ENCODE measurements at regions not wholly inside any gene's neighbourhood (a gene's known extent, or its start where the extent isn't known, plus 50 kb on each side); places are given as distances from the start of the nearest gene placed in this dataset.

DNA sequence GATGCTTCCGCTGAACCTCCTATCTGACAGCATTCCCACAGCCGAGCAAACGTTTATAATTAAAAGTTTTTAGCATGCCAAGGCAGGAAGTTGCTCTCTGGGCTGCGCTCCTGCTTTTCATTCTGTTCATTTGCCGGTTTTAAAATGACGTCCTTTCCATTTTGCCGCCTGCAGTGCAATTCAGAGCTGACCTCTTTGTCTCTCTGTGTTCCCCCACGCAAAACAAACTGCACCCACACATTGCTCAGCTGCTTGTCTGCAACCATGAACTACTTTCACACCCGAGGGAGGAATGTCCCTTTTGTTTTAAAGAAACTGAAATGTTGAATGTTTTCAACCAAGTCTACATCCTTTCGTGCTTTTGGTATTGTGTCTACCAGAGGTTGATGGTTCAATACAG is 416.5 kb downstream of the EFNB2 start:
- DNase-seq = no peak

DNA sequence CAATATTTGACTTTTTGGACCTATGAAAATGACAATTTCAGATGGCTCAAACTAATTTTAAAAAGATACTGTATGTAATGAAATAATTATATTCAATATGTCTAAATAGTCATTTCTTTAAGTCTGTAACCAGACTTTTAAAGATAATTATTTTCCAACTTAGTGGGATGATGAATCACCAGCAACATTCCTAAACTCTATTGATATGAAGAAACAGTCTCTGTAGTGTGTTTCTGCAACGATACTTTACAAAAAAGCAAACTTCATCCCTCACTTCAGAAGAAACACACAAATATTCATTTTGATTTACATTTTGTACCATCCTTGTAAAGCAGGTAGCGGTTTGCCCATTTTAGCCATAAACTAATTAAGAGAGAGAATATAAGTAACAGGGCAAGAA is 417.4 kb downstream of the EFNB2 start:
- no peak for DNase-seq

DNA sequence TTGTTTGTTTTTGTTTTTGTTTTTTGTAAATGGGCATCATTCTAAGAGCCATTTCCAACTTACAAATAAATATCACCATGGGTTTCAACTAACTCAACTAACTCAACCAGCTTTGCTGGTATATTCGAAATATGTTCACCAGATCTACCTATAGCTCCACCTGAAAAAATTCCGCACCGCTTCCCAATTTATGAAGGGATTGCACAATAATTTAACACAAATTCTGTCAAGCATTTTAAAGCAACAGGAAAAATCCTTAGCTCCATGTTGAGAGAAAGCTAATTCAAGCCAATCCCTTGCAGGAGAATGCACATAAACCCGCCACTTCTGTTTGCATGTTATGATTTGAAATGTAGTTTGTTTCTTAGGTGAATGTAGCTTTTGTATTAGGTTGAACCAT is 417.8 kb downstream of the EFNB2 start:
- DNase-seq = no peak

DNA sequence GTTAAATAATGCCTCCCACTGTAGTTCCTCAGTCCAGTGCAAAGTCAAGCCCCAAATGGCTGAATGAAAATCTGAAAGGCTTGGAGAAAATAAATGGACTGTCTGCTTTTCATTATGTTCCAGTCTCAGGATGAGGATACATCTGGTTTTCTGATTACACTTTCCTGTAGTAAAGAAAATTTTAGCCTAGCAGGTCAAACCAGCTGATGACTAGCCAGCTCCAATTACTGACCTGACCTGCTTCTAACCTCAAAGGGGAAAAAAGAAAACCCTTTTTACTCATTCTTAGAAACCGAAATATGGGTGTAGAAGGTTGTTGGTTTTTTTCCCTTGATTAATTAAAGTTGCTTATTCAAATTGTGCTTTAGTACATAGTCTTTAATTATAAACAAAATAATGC is 418.4 kb downstream of the EFNB2 start:
- no peak for DNase-seq

DNA sequence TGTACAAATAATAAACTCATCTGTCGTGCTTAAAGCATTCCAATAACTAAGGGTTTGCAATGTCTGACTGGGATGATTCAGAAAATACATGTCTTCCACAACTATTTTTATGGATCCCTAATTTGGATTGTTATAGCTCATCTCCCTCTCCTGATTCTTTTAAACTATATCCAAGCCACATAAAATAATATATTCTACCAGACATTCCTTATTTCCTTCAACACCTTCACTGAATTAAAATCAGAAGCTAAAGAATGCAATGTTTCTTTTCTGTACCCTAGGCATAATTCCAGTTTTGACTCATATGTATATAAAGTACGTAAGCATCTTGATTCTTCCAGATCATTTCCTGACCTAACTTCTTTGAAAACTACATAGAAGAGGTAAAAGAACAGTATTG is 420.4 kb downstream of the EFNB2 start:
- no peak for DNase-seq

DNA sequence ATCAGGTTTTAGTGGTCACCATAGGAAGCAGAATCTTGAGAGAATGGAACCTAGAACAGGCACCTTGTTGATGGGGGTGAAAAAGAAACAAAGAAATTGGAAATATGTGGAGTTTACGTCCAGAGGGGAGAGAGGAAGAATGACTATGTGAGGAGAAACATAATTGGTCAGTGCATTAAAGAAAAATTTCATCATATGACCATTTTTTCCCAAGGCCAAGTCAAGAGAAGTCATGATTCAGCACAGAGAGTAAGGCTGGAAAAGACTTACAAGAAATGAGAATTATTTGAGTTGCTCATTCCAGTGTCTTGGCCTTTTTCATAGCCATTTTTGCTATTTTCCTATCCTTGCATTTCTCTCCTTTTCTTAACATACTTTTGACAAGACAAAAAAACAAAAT is 421.7 kb downstream of the EFNB2 start:
- no peak for DNase-seq

DNA sequence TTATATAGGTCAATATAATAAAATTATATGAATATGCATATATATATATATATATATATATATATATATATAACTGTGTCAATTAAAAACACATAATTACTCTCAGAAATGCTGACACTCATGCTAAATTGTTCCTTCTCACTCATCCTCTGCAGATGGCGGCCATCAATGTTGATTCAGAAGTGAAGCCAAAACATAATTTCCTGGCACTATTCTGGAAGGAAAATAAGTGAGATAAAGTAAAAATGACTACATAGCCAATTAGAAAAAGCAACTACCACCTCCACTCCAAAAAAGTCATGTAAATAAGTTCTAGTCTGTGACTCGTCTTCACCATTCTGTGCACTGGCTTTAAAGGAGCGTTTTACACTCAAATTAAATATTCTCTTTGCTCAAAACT is 423.3 kb downstream of the EFNB2 start:
- no peak for DNase-seq

DNA sequence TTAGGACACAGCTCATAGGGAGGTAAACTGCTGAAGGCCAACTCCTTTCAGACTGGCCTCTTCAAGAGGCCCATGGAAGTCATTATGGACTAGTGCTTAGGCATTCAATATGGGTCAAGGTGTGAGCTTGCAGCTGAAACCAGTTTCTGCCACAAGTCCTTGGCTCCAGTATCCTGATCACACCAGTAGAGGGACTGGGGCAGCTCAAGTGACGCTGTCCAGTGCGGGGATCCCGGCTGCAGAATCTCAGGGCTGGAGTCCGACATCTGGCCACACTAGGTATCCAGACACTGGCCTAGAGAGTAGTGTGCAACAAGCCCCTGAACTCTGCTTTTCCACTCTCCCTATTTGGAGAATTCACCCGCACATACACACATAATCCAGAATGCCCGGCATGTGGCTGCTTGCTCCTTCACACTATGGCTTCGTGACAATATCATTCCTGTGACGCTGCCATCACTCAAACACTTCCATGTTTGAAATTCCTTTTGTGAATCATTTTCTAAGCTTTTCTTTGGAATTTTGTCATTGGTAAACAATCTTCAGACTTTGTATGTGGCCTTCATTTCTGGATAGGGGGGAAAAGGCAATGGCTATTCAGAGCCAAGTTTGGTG is 425.1 kb downstream of the EFNB2 start:
- no peak for DNase-seq

DNA sequence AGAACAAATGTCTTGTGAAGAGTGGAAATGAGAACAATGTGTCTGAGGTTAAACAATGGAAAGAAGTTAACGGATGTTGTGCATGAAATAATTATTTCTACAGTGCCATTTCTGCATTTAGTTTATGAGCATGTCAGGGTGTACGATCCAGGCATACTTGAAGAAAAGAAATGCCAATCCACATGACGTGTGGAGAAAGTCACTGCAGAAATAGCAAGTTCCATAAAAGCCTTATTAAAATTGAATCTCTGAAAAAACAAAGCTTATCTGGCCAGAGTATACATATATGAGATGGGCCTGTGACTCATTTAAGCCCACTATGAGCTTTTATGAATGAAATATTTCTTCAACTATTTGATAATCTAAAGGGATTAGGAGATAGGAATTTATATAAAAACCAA is 426.1 kb downstream of the EFNB2 start:
- no peak for DNase-seq

DNA sequence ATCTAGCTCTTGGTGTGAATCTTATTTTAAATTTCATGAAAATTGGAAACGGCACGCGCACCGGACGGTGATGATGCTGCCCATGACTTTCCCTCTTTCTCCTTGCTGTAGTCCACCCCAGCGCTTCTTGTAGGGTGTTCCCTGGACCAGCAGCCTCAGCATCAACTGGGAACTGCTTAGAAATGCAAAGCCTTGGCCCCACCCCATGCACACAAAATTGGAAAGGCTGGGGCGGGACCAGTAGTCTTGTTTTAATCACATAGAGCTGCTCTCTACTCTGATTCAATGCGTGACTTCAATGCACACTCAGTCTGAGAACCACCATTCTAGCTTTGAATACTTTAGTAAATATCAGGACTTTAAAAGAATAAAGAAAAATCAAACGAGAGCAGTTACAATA is 427.1 kb downstream of the EFNB2 start:
- DNase-seq = no peak

DNA sequence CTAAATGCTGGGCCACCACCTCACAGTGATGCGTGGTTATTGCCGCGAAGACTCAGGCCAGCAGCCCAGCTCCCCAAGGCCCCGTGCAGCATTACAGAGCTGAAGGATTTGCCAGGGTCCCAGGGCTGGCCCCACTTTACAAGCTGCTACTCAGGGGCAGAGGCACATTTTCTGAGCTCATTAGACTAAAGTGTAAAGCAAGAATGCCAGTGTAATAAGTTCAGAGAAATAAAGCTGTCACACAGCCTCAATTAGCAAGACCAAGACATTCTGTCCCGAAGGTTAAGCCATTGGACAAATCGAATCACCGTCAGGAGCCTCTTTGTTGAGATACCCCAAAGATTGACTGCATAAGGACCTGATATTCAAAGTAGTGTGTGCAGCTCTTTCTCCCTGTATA is 428.4 kb downstream of the EFNB2 start:
- DNase-seq = no peak

DNA sequence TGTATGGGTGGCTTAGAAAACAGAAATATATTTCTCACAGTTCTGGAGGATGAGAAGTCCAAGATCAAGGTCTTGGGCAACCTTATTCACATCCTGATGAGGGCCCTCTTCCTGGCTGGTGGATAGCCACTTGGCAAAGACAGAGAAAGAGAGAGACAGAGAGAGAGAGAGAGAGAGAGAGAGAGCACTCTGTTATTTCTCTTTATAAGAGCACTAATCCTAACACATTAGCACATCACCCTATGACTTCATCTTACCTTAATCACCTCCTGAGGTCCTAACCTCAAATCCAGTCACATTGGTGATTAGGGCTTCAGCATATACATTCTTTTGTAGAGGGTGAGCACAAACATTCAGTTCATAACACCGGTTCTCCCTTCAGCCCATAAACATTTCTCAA is 430.3 kb downstream of the EFNB2 start:
- DNase-seq = no peak

DNA sequence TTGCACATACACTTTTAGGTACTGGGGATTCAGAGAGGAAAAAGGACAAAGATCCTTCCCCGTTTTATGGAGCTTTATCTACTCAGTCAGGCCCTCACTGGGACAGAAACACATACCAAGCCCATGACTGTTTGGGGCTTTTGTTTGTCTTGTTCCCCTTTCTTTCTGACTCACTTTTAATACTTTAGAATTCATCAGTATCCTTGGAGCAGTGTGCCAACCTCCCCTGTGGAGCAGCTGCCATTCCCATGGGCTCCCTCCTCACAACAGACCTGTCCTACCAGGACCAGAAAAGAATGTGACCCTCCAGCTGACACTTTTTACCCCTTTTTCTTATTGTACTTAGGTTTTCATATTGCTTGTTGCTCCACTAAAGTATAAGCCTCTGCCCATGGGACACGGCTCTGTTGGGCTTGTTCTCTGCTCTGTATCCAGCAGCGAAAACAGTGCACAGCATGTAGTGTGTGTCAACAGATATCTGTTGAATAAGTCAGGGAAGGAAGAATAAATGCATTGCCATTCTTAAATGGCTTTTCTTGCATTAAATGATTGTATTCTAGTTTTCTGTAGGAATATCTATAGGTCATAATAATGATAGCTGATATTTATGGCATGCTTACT is 431.1 kb downstream of the EFNB2 start:
- no peak for DNase-seq

DNA sequence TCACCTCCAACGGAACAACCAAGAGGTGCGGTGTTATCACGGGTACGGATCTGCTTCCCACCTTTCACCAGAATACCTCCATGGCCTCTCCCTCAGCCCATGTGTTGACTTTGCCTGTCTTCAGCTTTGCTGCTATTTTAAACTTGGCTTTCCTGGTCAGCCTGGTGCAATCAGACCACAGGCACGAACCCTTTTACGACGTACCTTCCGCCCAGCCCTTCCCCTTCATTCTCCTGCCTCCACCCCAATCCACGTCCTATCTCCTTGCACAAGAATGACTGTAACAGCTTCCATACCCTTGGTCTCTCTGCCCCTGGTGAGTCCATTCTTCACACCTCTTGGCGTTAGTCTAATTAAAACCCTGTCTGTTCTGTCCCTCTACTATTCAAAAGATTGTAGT is 431.7 kb downstream of the EFNB2 start:
- no peak for DNase-seq

DNA sequence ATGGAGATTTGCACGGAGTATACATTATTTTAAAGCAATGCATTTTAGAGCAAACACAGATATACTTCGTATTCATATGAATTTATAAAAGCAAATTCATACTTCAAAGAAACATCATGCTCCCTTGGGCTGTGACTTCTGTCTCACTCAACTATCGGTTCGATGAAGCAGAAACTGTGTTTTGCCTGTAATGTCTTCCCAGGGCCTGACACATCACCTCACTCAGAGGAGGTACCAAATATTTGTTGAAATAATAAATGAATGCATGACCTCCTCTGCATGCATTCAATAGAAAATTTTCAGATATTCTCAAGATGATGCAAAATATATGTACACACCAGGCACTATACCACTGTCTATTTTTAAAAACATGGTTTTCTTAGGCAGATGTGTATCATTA is 432.7 kb downstream of the EFNB2 start:
- no peak for DNase-seq

DNA sequence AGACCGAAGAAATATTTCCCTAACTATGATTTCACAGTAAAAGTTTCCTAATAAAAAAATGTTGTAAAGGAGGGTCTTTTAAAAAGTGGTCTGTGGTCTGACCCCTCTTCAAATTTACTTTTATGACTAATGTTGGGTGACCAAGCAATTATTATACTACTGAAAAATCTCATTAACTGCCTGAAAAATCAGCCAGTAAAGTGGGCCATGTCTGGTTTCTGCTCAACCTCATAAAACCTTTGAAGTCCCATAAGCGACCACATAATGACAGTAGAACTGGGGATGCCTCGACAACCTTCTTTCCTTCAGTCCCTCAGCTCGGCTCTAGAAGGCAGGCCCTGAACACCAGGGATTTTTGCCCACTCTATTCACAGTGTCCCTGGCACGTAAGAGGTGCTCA is 434.3 kb downstream of the EFNB2 start:
- no peak for DNase-seq

DNA sequence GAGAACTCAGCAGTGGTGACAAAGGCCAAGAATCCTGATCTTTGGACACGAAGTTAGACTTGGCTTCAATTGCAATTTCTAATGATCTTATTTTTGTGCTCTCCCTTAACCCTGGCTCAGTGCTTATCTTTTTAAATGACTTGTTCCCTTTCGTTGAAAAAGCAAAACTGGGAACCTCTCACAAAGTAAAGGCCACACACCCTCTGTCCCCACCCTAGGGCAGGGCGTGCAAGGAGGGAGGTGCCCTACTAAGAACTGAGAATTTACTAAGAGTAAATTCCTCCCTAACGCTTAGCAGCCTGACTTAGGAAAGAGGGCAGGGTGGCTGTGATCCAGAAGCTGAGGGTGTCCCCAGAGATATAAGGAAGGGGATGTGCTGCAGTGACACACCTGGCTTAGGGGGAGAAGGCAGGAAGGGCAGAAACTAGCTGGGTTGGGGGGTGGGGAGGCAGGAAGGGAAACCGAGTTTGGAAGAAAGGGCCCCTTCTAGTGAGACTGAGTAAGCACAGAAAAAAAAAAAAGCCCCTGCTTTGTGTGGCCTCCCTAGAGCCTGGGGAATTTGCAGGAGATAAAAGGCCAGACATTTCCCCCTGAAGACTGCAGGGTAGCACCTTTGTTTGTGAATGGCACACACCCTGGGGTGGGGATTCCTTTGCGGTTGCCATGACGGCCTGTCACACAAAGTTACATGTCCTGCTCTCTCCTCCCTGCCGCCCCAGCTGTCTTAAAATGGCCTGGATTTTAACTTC is 435.1 kb downstream of the EFNB2 start:
- DNase-seq = no peak

DNA sequence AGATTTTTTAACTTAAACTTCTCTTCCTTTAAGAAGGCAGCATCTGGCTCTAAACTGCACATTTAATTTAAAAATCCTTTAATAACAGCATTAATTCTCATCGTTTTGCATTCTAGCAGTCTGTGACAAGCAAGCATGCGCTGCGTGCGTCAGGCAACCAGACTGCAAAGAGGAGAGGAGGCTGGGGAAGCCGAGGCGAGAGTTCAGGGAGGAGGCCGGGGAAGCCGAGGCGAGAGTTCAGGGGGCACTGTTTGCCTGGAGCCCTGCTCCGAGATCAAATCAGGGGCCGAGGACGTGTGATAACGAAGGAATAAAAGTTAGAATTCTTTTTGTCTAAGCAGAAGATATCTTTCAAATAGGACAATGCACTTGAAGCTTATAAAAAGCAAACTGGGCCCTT is 435.7 kb downstream of the EFNB2 start:
- no peak for DNase-seq

DNA sequence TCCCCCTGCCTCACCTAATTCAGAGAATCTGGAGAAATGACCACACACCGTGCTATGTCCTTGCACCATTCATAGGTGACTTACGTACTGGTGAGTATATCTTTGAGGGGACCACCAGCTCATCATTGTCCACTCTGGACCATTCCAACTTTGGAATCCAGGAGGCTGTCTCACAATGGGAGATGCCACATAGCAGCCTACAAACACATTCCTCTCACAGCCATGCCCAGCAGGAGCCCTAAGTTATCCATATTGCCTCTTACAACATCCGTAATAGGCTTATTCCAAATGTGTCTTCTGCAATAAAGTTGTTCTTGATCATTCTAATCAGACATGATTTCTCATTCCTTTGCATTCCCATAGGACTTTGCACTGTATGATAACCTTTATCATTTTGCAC is 436.7 kb downstream of the EFNB2 start:
- DNase-seq = no peak

DNA sequence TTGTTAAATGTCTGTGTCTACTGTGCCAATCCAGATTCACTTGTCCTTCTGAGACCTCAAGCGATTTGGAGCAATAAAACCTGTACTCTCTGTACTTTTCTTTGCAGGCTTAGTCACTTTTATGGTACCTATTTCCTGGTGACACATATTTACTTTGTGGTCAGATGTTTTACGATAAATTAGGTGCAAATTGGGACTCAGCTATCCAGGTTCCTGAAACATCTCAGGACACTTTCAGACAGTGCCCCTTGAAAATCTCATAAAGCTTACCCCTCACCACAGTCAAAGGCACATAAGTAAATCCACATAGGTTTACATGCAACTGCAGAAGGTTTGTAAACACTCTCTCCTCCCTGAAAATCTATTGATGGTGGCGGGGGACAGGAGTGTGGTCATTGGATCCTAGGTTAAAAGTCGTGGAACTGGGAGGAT is 438.8 kb downstream of the EFNB2 start:
- DNase-seq = no peak

DNA sequence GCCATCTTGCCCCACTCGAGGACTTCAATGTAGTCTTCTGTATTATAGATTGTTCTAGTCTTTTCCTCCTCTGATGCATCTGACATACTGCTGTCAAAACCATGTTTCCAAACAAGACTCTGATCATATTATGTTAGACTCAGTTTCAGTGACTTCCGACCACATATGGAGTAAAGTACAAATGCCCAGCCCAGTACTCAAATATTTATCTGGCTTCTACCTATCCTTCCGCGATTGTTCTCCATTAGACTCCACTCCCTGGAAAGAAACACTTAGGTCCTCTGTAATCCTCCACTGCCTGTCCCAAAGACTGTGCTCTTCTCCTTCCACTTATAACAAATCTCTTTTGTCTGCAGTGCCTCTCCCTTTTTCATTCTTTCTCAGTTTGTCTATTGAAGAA is 439.5 kb downstream of the EFNB2 start:
- no peak for DNase-seq

DNA sequence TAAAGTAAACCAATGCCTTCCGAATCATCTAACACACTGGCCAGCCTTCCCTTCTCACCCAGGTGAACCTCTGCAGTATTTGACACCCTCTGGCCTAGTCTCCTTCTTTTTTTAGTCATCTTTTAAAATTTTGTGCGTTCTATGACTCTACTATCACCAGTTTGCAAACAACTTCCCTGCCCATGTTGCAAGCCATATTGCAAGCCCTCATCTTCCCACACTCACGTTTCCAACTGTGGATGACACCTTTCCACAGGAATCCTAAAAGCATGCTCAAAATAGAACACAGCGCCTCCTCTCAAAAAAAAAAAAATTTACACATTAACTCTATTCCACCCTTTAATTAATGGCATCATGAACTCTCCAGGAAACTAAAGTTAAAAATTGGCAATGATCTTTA is 440.1 kb downstream of the EFNB2 start:
- no peak for DNase-seq

DNA sequence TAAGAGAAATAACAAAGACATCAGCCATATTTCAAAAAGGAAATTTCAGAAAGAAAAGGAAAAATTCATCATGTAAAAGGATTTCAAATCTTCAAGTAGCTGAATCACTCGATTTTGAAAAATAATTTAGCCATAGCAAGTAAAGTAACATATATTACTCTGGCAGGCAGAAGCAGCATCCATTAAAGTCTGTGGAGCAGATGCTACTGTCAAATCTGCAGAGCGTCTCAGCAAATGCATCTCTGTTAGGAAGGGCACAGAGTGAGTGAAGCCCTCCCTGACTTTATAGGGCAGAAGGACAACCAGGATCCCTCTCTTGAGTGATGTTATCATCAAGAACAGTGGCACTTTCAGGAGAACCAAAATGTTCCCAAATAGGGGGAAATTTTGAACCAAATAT is 445.5 kb downstream of the EFNB2 start:
- DNase-seq = no peak

DNA sequence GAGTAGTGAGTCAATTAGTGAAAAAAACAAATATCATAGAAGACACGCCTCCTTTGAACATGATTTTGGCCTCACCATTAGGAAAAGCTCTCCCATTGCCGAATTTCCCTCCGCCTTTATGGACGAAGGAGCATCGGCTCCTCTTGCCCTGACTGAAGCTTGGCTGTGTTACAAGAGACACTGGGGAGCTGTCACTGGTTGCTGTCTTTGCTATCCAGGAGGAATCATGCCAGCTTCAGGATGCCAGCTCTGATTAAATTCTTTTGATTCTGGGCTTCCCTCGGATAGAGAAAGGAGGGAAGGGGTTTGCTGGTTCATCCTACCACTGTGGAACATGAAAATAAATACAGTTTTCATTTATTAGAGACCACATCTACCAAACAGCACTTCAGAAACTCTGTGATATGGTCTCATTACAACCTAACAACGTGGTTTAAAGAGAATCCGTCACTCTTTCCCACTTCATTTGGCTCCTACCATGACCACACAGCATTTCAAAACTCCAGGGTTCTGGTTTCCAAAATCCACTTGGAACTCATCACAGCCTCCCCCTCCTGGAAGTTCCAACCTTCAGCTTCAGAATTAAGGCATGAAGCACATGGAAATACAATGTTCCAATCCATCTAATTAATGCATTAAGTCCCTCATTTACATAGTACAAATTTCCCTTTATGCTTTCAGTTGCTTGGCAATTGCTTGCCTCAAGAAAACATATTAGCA is 446.0 kb downstream of the EFNB2 start:
- DNase-seq = no peak

Data from CD4-positive, alpha-beta T cell treated with Interleukin-6 for 4 hours (primary cell).